GM23338 (cell line): ENCODE measurements at regions not wholly inside any gene's neighbourhood (a gene's known extent, or its start where the extent isn't known, plus 50 kb on each side); places are given as distances from the start of the nearest gene placed in this dataset.

Experiments
- ATAC-seq: fragments of 200-7000 bp; cut with Tn5 transposase; 3 replicates; pipeline ENCODE4 v1.9.1; 2020
- DNase-seq: peaks from one replicate; pipeline ENCODE4 v3.0.0-alpha.2; 2015; ENCODE audit warnings: low spot score
- H2AFZ ChIP-seq: fragments of 200-600 bp; sonication (generic); 2 replicates; pipeline ENCODE4 v1.8.0; 2016; ENCODE audit warnings: antibody characterized with exemption, mild to moderate bottlenecking, moderate library complexity
- H3F3A ChIP-seq: fragments of 200-600 bp; sonication (generic); replicated peaks from 2 replicates; pipeline ENCODE4 v1.8.0; 2017; ENCODE audit warnings: antibody characterized with exemption, mixed run types, low read depth
- H3K27ac ChIP-seq: fragments of 200-600 bp; sonication (generic); 2 replicates; pipeline ENCODE4 v1.6.1; 2016; ENCODE audit warnings: low read depth
- H3K27me3 ChIP-seq: fragments of 200-600 bp; sonication (generic); 2 replicates; pipeline ENCODE4 v1.8.0; 2016; ENCODE audit warnings: mild to moderate bottlenecking, mixed run types, moderate library complexity; ENCODE audit not compliant: insufficient read depth
- H3K36me3 ChIP-seq: fragments of 200-600 bp; sonication (generic); 2 replicates; pipeline ENCODE4 v1.8.0; 2016; ENCODE audit warnings: mild to moderate bottlenecking; ENCODE audit not compliant: insufficient read depth
- H3K4me1 ChIP-seq: fragments of 200-600 bp; sonication (generic); 2 replicates; pipeline ENCODE4 v1.8.0; 2016; ENCODE audit warnings: mild to moderate bottlenecking, moderate library complexity; ENCODE audit not compliant: insufficient read depth
- H3K4me2 ChIP-seq: fragments of 200-600 bp; sonication (generic); 2 replicates; pipeline ENCODE4 v1.7.1; 2017; ENCODE audit warnings: mixed run types
- H3K4me3 ChIP-seq: fragments of 200-600 bp; sonication (generic); 2 replicates; pipeline ENCODE4 v1.6.1; 2016; ENCODE audit warnings: mixed run types
- H3K79me2 ChIP-seq: fragments of 200-600 bp; sonication (generic); replicated peaks from 2 replicates; pipeline ENCODE4 v1.8.0; 2017; ENCODE audit warnings: mild to moderate bottlenecking; ENCODE audit not compliant: insufficient read depth
- H3K9me2 ChIP-seq: fragments of 200-600 bp; sonication (generic); 2 replicates; pipeline ENCODE4 v1.8.0; 2017; ENCODE audit not compliant: insufficient read depth
- H4K20me1 ChIP-seq: fragments of 200-600 bp; sonication (generic); replicated peaks from 2 replicates; pipeline ENCODE4 v1.8.0; 2017; ENCODE audit warnings: mild to moderate bottlenecking; ENCODE audit not compliant: insufficient read depth
- H3K27ac Mint-ChIP-seq: 2 replicates; pipeline ENCODE4 v1.8.0; 2020; ENCODE audit warnings: inconsistent platforms, mild to moderate bottlenecking, moderate library complexity, mixed read lengths
- H3K27me3 Mint-ChIP-seq: 3 replicates; pipeline ENCODE4 v1.8.0; 2022; ENCODE audit warnings: low read depth, mild to moderate bottlenecking, moderate library complexity, mixed read lengths, inconsistent platforms; ENCODE audit not compliant: insufficient read depth, poor library complexity
- H3K36me3 Mint-ChIP-seq: 3 replicates; pipeline ENCODE4 v1.8.0; 2021; ENCODE audit warnings: low read depth, mild to moderate bottlenecking, inconsistent platforms, moderate library complexity, mixed read lengths
- H3K4me1 Mint-ChIP-seq: 3 replicates; pipeline ENCODE4 v1.8.0; 2020; ENCODE audit warnings: mild to moderate bottlenecking, inconsistent platforms, mixed read lengths
- H3K4me3 Mint-ChIP-seq: 3 replicates; pipeline ENCODE4 v1.8.0; 2021; ENCODE audit warnings: moderate library complexity, mild to moderate bottlenecking, inconsistent platforms, mixed read lengths
- H3K9me3 Mint-ChIP-seq: 3 replicates; pipeline ENCODE4 v1.8.0; 2020; ENCODE audit warnings: moderate library complexity, mild to moderate bottlenecking, inconsistent platforms, mixed read lengths
- CREB1 ChIP-seq: fragments of 250-450 bp; sonication (Bioruptor Pico); IDR thresholded peaks from 2 replicates; pipeline ENCODE4 v1.5.0; 2020; ENCODE audit warnings: low read depth, mild to moderate bottlenecking, moderate library complexity
- CTCF ChIP-seq, 2 experiments: fragments of 200-600 bp in 1 of 2; sonication (generic) in 1 of 2; conservative IDR thresholded peaks; 2 replicates each; pipeline versions ENCODE4 v1.5.1 to v1.6.1; 2016 to 2017; ENCODE audit warnings: antibody characterized with exemption in 2 of 2, low read depth in 2 of 2, mild to moderate bottlenecking in 2 of 2, moderate library complexity in 1 of 2
- ETS1 ChIP-seq: IDR thresholded peaks from 2 replicates; pipeline ENCODE4 v1.6.1; 2016; ENCODE audit warnings: antibody characterized with exemption
- EZH2 ChIP-seq: fragments of 200-600 bp; sonication (generic); IDR thresholded peaks from one replicate; pipeline ENCODE4 v1.8.0; 2017; ENCODE audit warnings: antibody characterized with exemption, mild to moderate bottlenecking, low read depth; ENCODE audit not compliant: unreplicated experiment
- EZH2phosphoT487 ChIP-seq: fragments of 200-600 bp; sonication (generic); IDR thresholded peaks from one replicate; pipeline ENCODE4 v1.8.1; 2018; ENCODE audit warnings: antibody characterized with exemption; ENCODE audit not compliant: unreplicated experiment
- JUNB ChIP-seq: IDR thresholded peaks from one replicate; pipeline ENCODE4 v1.6.1; 2016; ENCODE audit warnings: antibody characterized with exemption; ENCODE audit not compliant: unreplicated experiment
- NANOG ChIP-seq: IDR thresholded peaks from 2 replicates; pipeline ENCODE4 v1.6.1; 2016; ENCODE audit warnings: antibody characterized with exemption, borderline replicate concordance
- POLR2AphosphoS5 ChIP-seq: IDR thresholded peaks from 2 replicates; pipeline ENCODE4 v1.6.1; 2016; ENCODE audit warnings: antibody characterized with exemption, low read depth
- REST ChIP-seq: IDR thresholded peaks from one replicate; pipeline ENCODE4 v1.6.1; 2018; ENCODE audit warnings: antibody characterized with exemption; ENCODE audit not compliant: unreplicated experiment
- STAT1 ChIP-seq: IDR thresholded peaks from one replicate; pipeline ENCODE4 v1.6.1; 2016; ENCODE audit warnings: antibody characterized with exemption; ENCODE audit not compliant: unreplicated experiment
- ZNF114 ChIP-seq: fragments of 250-450 bp; sonication (Bioruptor Pico); IDR thresholded peaks from 2 replicates; pipeline ENCODE4 v1.5.0; 2020; ENCODE audit warnings: mild to moderate bottlenecking, moderate library complexity
- ZNF331 ChIP-seq: fragments of 250-450 bp; sonication (Bioruptor Pico); IDR thresholded peaks from 2 replicates; pipeline ENCODE4 v1.5.0; 2020; ENCODE audit warnings: low read depth, mild to moderate bottlenecking, moderate library complexity
- ZNF462 ChIP-seq: fragments of 250-450 bp; sonication (Bioruptor Pico); IDR thresholded peaks from 2 replicates; pipeline ENCODE4 v1.5.0; 2020; ENCODE audit warnings: mild to moderate bottlenecking, moderate library complexity

- no peaks in the 10 kb centered on the region for H3K36me3 Mint-ChIP-seq
- no peak overlapping the region for H3K27ac Mint-ChIP-seq
- peaks cover 3% of the 10 kb centered on the region for H3K4me1 Mint-ChIP-seq
- no peaks in the 10 kb centered on the region for H3K9me3 Mint-ChIP-seq
- no peak overlapping the region for H3K4me3 Mint-ChIP-seq
- H2AFZ ChIP-seq, result no peak overlapping the region
- no peaks in the 10 kb centered on the region for H3K36me3 ChIP-seq
- H4K20me1 ChIP-seq, result no peaks in the 10 kb centered on the region
- TF ChIP-seq ZNF331 (no peak), NANOG (no peak), EZH2 (no peak), STAT1 (no peak), ZNF462 (CRISPR knock-in tag) (no peak), EZH2phosphoT487 (no peak), ETS1 (no peak), REST (no peak), JUNB (no peak), CTCF (conservative IDR thresholded peaks at IDR 0.05; ENCODE audit: low read depth in 2 of 2) (no peak), POLR2AphosphoS5 (no peak), ZNF114 (no peak), CREB1 (CRISPR knock-in tag) (no peak)
- H3K27me3 ChIP-seq, result no peaks in the 10 kb centered on the region
- no peak for DNase-seq
- H3K27me3 Mint-ChIP-seq, result no peaks in the 10 kb centered on the region
- no peak overlapping the region for H3K4me3 ChIP-seq
- no peaks in the 10 kb centered on the region for H3K4me1 ChIP-seq
- no peak overlapping the region for H3K27ac ChIP-seq
- no peaks in the 10 kb centered on the region for H3F3A ChIP-seq
- no peak for ATAC-seq
- H3K9me2 ChIP-seq, result peaks cover 5% of the 10 kb centered on the region; the same call in 1 of the 2 replicates
- H3K79me2 ChIP-seq, result no peaks in the 10 kb centered on the region
- H3K4me2 ChIP-seq, result no peak overlapping the region
These were observed 87.9 kb upstream of the GRIA1 start for GRCh38 chr5:153402550-153402949.
